IMR-90 (cell line): ENCODE measurements at regions not wholly inside any gene's neighbourhood (a gene's known extent, or its start where the extent isn't known, plus 50 kb on each side); places are given as distances from the start of the nearest gene placed in this dataset.
"Not testable (repeated sequence)": the region's sequence is repeated elsewhere in the genome, so short reads cannot be mapped to it uniquely, and the experiment has no call there.

Experiments
- ATAC-seq: fragments of 200-7000 bp; cut with Tn5 transposase; 2 replicates; pipeline ENCODE4 v1.9.1; 2020; ENCODE audit warnings: low read depth, mild to moderate bottlenecking, moderate library complexity
- BruUV-seq: library from RNA; stranded (reverse); fragments of 400-500 nt; replicated peaks from 2 replicates; lab custom pipeline; 2021; lab: Mats Ljungman, UMichigan
- CTCF ChIA-PET: fragments of 300-600 bp; formaldehyde crosslinking; extraction: SDS; loops from one replicate; lab custom pipeline; 2021; ENCODE audit warnings: antibody characterized with exemption; lab: Yijun Ruan, JAX
- POLR2A ChIA-PET: fragments of 300-600 bp; sonication (Branson Sonifier 250); formaldehyde crosslinking; loops from one replicate; lab custom pipeline; 2022; ENCODE audit warnings: antibody characterized with exemption; ENCODE audit not compliant: unreplicated experiment; lab: Charles Lee
- DNase-seq: peaks from one replicate; pipeline ENCODE4 v3.0.0; 2013
- H2AFZ ChIP-seq: replicated peaks from 2 replicates; pipeline ENCODE3; 2013; ENCODE audit warnings: low read length, mild to moderate bottlenecking; ENCODE audit not compliant: poor library complexity
- H2AK5ac ChIP-seq: 2 replicates; pipeline ENCODE4 v1.6.1; 2013; ENCODE audit warnings: low read depth, low read length, inconsistent platforms
- H2AK9ac ChIP-seq: replicated peaks from 2 replicates; pipeline ENCODE3; 2013; ENCODE audit warnings: mild to moderate bottlenecking, low read depth, low read length, moderate library complexity; ENCODE audit not compliant: poor library complexity
- H2BK120ac ChIP-seq: 2 replicates; pipeline ENCODE4 v1.6.1; 2013; ENCODE audit warnings: low read depth, low read length, inconsistent platforms
- H2BK15ac ChIP-seq: 3 replicates; pipeline ENCODE4 v1.6.1; 2013; ENCODE audit warnings: low read depth, low read length, inconsistent platforms
- H2BK20ac ChIP-seq: 2 replicates; pipeline ENCODE4 v1.6.1; 2013; ENCODE audit warnings: low read depth, mild to moderate bottlenecking, inconsistent platforms, low read length, moderate library complexity
- H2BK5ac ChIP-seq: 2 replicates; pipeline ENCODE4 v1.6.1; 2013; ENCODE audit warnings: mild to moderate bottlenecking, low read depth, low read length, inconsistent platforms; ENCODE audit not compliant: poor library complexity, severe bottlenecking
- H3K14ac ChIP-seq: replicated peaks from 2 replicates; pipeline ENCODE4 v1.6.1; 2013; ENCODE audit warnings: low read depth, low read length, inconsistent platforms
- H3K18ac ChIP-seq: 2 replicates; pipeline ENCODE4 v1.6.1; 2013; ENCODE audit warnings: low read depth, low read length, control low read depth
- H3K23ac ChIP-seq: 2 replicates; pipeline ENCODE4 v1.6.1; 2013; ENCODE audit warnings: low read depth, low read length, inconsistent platforms
- H3K27ac ChIP-seq: 2 replicates; pipeline ENCODE4 v1.5.1; 2013; ENCODE audit warnings: mild to moderate bottlenecking, control low read depth, low read length; ENCODE audit not compliant: insufficient read depth
- H3K27me3 ChIP-seq: 2 replicates; pipeline ENCODE4 v1.6.1; 2013; ENCODE audit warnings: low read length; ENCODE audit not compliant: control insufficient read depth, insufficient read depth
- H3K36me3 ChIP-seq: 2 replicates; pipeline ENCODE4 v1.6.1; 2013; ENCODE audit warnings: low read length, mixed read lengths; ENCODE audit not compliant: control insufficient read depth, insufficient read depth
- H3K4ac ChIP-seq: 2 replicates; pipeline ENCODE4 v1.6.1; 2013; ENCODE audit warnings: low read depth, low read length, inconsistent platforms
- H3K4me1 ChIP-seq: 2 replicates; pipeline ENCODE4 v1.6.1; 2013; ENCODE audit warnings: low read length, mixed read lengths; ENCODE audit not compliant: control insufficient read depth, insufficient read depth
- H3K4me2 ChIP-seq: 2 replicates; pipeline ENCODE4 v1.6.1; 2013; ENCODE audit warnings: low read depth, mild to moderate bottlenecking, control low read depth, low read length, moderate library complexity
- H3K4me3 ChIP-seq: 2 replicates; pipeline ENCODE4 v1.5.1; 2013; ENCODE audit warnings: low read depth, mild to moderate bottlenecking, control low read depth, low read length, moderate library complexity; ENCODE audit not compliant: insufficient read depth
- H3K56ac ChIP-seq: 2 replicates; pipeline ENCODE4 v1.6.1; 2013; ENCODE audit warnings: low read length, inconsistent platforms; ENCODE audit not compliant: insufficient read depth; ENCODE audit errors: extremely low read depth
- H3K79me1 ChIP-seq, 2 experiments: 2 replicates each; pipeline ENCODE4 v1.6.1; 2013; ENCODE audit warnings: low read length in 2 of 2, inconsistent platforms in 1 of 2, low read depth in 1 of 2
- H3K9ac ChIP-seq: 2 replicates; pipeline ENCODE4 v1.6.1; 2013; ENCODE audit warnings: low read depth, low read length, control low read depth
- H3K9me1 ChIP-seq: 2 replicates; pipeline ENCODE4 v1.6.1; 2013; ENCODE audit warnings: low read length, inconsistent platforms; ENCODE audit not compliant: insufficient read depth
- H3K9me3 ChIP-seq: 2 replicates; pipeline ENCODE4 v1.6.1; 2013; ENCODE audit warnings: low read length; ENCODE audit not compliant: control insufficient read depth, insufficient read depth
- H4K20me1 ChIP-seq: 2 replicates; pipeline ENCODE4 v1.6.1; 2013; ENCODE audit warnings: low read length, inconsistent platforms; ENCODE audit not compliant: insufficient read depth
- H4K5ac ChIP-seq: 2 replicates; pipeline ENCODE4 v1.6.1; 2013; ENCODE audit warnings: mild to moderate bottlenecking, low read depth, low read length, control low read depth
- H4K8ac ChIP-seq, 2 experiments: 2 replicates each; pipeline ENCODE4 v1.6.1; 2013; ENCODE audit warnings: low read depth in 2 of 2, low read length in 2 of 2, control low read depth in 1 of 2, inconsistent platforms in 1 of 2
- H4K91ac ChIP-seq: 2 replicates; pipeline ENCODE4 v1.6.1; 2013; ENCODE audit warnings: low read depth, low read length, inconsistent platforms; ENCODE audit not compliant: insufficient read depth
- WGBS, 2 experiments: methylation state at CpG; one replicate each; pipeline versions ENCODE4 v1.1.5 to v1.1.7; 2013; ENCODE audit warnings: missing lambda C conversion rate in 2 of 2; ENCODE audit not compliant: insufficient read length in 1 of 2; ENCODE audit errors: extremely low coverage in 2 of 2; 5-methylcytosine and 5-hydroxymethylcytosine counted together
- dilution Hi-C: fragments of 300-500 bp; cut with HindIII; formaldehyde crosslinking; loops from one replicate; pipeline ENCODE4 v1.14.3; 2018; ENCODE audit warnings: low sequenced_read_pairs; ENCODE audit not compliant: unreplicated experiment
- in situ Hi-C: fragments of 300-500 bp; cut with MboI; formaldehyde crosslinking; loops from 3 replicates; pipeline ENCODE4 v1.14.3; 2019; ENCODE audit warnings: low sequenced_read_pairs, inconsistent platforms, mixed read lengths
- intact Hi-C: fragments of 100-400 bp; cut with micrococcal nuclease; formaldehyde crosslinking; loops from 2 replicates; pipeline ENCODE4 v1.10.0; 2022

GRCh38 chr2:192384191-192384590 lies 189.5 kb upstream of the TMEFF2 start:
- ATAC-seq, H2AFZ ChIP-seq, H3K4me3 ChIP-seq, H3K27me3 ChIP-seq, H2BK20ac ChIP-seq, H4K20me1 ChIP-seq, H3K27ac ChIP-seq, H2AK9ac ChIP-seq, H3K56ac ChIP-seq, H2AK5ac ChIP-seq, H3K4me1 ChIP-seq, in situ Hi-C loops, H2BK120ac ChIP-seq, H2BK15ac ChIP-seq, H3K9me1 ChIP-seq, H3K36me3 ChIP-seq, H4K8ac ChIP-seq, H3K9me3 ChIP-seq, H3K9ac ChIP-seq, intact Hi-C loops, H3K79me1 ChIP-seq, H3K14ac ChIP-seq, dilution Hi-C loops, H3K4me2 ChIP-seq, BruUV-seq, H3K4ac ChIP-seq, H4K5ac ChIP-seq, DNase-seq, H2BK5ac ChIP-seq, POLR2A ChIA-PET, H4K91ac ChIP-seq, CTCF ChIA-PET, H3K18ac ChIP-seq, H3K23ac ChIP-seq: not testable (repeated sequence)
- WGBS, 2 experiments: no CpG with 5 or more reads among the region's 1 CpG
